Fibroblast of pulmonary artery (primary cell): ENCODE measurements at regions not wholly inside any gene's neighbourhood (a gene's known extent, or its start where the extent isn't known, plus 50 kb on each side); places are given as distances from the start of the nearest gene placed in this dataset.
"Not testable (repeated sequence)": the region's sequence is repeated elsewhere in the genome, so short reads cannot be mapped to it uniquely, and the experiment has no call there.

Experiments
- DNase-seq: peaks from one replicate; pipeline ENCODE4 v3.0.0-alpha.2; 2010; ENCODE audit warnings: low read depth
- H3K4me3 ChIP-seq: replicated peaks from 2 replicates; pipeline ENCODE4 v1.5.1; 2011; ENCODE audit warnings: low read depth, mild to moderate bottlenecking, control low read depth, low read length, moderate library complexity
- CTCF ChIP-seq: IDR thresholded peaks from 2 replicates; pipeline ENCODE4 v1.5.1; 2011; ENCODE audit warnings: mild to moderate bottlenecking, control low read depth, low read length, inconsistent platforms; ENCODE audit errors: missing control alignments

- H3K4me3 ChIP-seq: no peak overlapping the region
- no peak for TF ChIP-seq CTCF
- DNase-seq: no peak
Observed at GRCh38 chr10:83753490-83753889, 385.8 kb upstream of the GHITM start.

GRCh38 chr10:83754857-83755256 is 384.5 kb upstream of the GHITM start:
- H3K4me3 ChIP-seq: no peak overlapping the region
- TF ChIP-seq CTCF: no peak
- DNase-seq: no peak

GRCh38 chr10:83760142-83760541 is 379.2 kb upstream of the GHITM start:
- no peak for DNase-seq
- no peak overlapping the region for H3K4me3 ChIP-seq
- TF ChIP-seq CTCF: no peak

- H3K4me3 ChIP-seq: no peak overlapping the region
- DNase-seq: peak; percentile 91
- TF ChIP-seq CTCF: no peak
Observed at GRCh38 chr10:83764666-83765065, 374.6 kb upstream of the GHITM start.

- DNase-seq: peak; percentile 21
- H3K4me3 ChIP-seq: no peak overlapping the region
- no peak for TF ChIP-seq CTCF
Observed at GRCh38 chr10:83765731-83766130, 373.6 kb upstream of the GHITM start.

- DNase-seq: no peak
- H3K4me3 ChIP-seq: no peak overlapping the region
- TF ChIP-seq CTCF: no peak
Observed at GRCh38 chr10:83769281-83769820, 370.0 kb upstream of the GHITM start.

GRCh38 chr10:83786701-83787100 is 352.6 kb upstream of the GHITM start:
- not testable (repeated sequence) for H3K4me3 ChIP-seq, DNase-seq
